ENCODE measurements at regions not wholly inside any gene's neighbourhood (a gene's known extent, or its start where the extent isn't known, plus 50 kb on each side); places are given as distances from the start of the nearest gene placed in this dataset.

GRCh38 chr18:44047585-44047984 is 633.1 kb upstream of the SETBP1 start:
- Histone ChIP-seq H3K4me1 (ENCODE audit: control insufficient read depth in 2 of 2, insufficient read depth in 2 of 2, low read length in 2 of 2) (no peaks in the 10 kb centered on the region), H2AFZ (ENCODE audit: insufficient read depth, low read depth, low read length, poor library complexity, severe bottlenecking) (no peak overlapping the region), H3K4me2 (replicated peaks; ENCODE audit: low read depth, low read length, poor library complexity, severe bottlenecking) (no peak overlapping the region), H3K27me3 (replicated peaks in 1 of 4; ENCODE audit: control extremely low read depth in 1 of 4, control insufficient read depth in 3 of 4, insufficient read depth in 4 of 4, low read length in 3 of 4) (no peaks in the 10 kb centered on the region), H3K27ac (ENCODE audit: low read length in 2 of 2) (no peak overlapping the region), H3K9me3 (ENCODE audit: control extremely low read depth in 1 of 3, control insufficient read depth in 2 of 3, insufficient read depth in 1 of 3, low read length in 2 of 3) (no peaks in the 10 kb centered on the region), H3K9ac (ENCODE audit: low read length) (no peak overlapping the region), H4K20me1 (ENCODE audit: control insufficient read depth, insufficient read depth, low read length, poor library complexity, severe bottlenecking) (no peaks in the 10 kb centered on the region), H3K4me3 (ENCODE audit: control extremely low read depth in 1 of 5, extremely low read depth in 1 of 5, insufficient read depth in 1 of 5, low read depth in 2 of 5, low read length in 4 of 5) (no peak overlapping the region), H3K79me2 (ENCODE audit: control insufficient read depth, insufficient read depth, low read length) (no peaks in the 10 kb centered on the region), H3K36me3 (replicated peaks in 1 of 2; ENCODE audit: control extremely low read depth in 1 of 2, control insufficient read depth in 1 of 2, extremely low read depth in 1 of 2, insufficient read depth in 2 of 2, low read length in 1 of 2) (no peaks in the 10 kb centered on the region)
- Mint-ChIP-seq H3K27me3 (peaks cover 14% of the 10 kb centered on the region), H3K4me3 (no peak overlapping the region), H3K9me3 (ENCODE audit: insufficient read depth) (no peaks in the 10 kb centered on the region), H3K4me1 (no peaks in the 10 kb centered on the region), H3K27ac (no peak overlapping the region)
- ATAC-seq (ENCODE audit: low read depth) (no peak), DNase-seq (no peak)
- WGBS (ENCODE audit: insufficient coverage), result 83% methylated on average over 1 of the region's 3 CpGs
- POLR2A ChIA-PET, result no interaction called here
- CTCF ChIA-PET, result no interaction called here
- no peak for TF ChIP-seq CTCF (IDR thresholded peaks at IDR 0.05)
- no peak for TF ChIP-seq EZH2 (IDR thresholded peaks at IDR 0.05; ENCODE audit: borderline replicate concordance, insufficient read depth, low read depth, low read length, poor library complexity, severe bottlenecking)
- intact Hi-C loops (cut with micrococcal nuclease), result no loop called here

- H3K4me3 ChIP-seq (ENCODE audit: control extremely low read depth in 1 of 5, extremely low read depth in 1 of 5, insufficient read depth in 1 of 5, low read depth in 2 of 5, low read length in 4 of 5), result no peak overlapping the region
- no peak overlapping the region for H3K9ac ChIP-seq (ENCODE audit: low read length)
- DNase-seq (no peak), ATAC-seq (ENCODE audit: low read depth) (no peak)
- no peak overlapping the region for H3K27ac ChIP-seq (ENCODE audit: low read length in 2 of 2)
- TF ChIP-seq EZH2 (IDR thresholded peaks at IDR 0.05; ENCODE audit: borderline replicate concordance, insufficient read depth, low read depth, low read length, poor library complexity, severe bottlenecking) (no peak), CTCF (IDR thresholded peaks at IDR 0.05) (no peak)
- intact Hi-C loops (cut with micrococcal nuclease), result no loop called here
- Mint-ChIP-seq H3K4me1 (no peaks in the 10 kb centered on the region), H3K4me3 (no peak overlapping the region), H3K27me3 (peaks cover 14% of the 10 kb centered on the region), H3K27ac (no peak overlapping the region), H3K9me3 (ENCODE audit: insufficient read depth) (no peaks in the 10 kb centered on the region)
- H3K79me2 ChIP-seq (ENCODE audit: control insufficient read depth, insufficient read depth, low read length), result no peaks in the 10 kb centered on the region
- no peak overlapping the region for H3K4me2 ChIP-seq (replicated peaks; ENCODE audit: low read depth, low read length, poor library complexity, severe bottlenecking)
- no peaks in the 10 kb centered on the region for H3K27me3 ChIP-seq (replicated peaks in 1 of 4; ENCODE audit: control extremely low read depth in 1 of 4, control insufficient read depth in 3 of 4, insufficient read depth in 4 of 4, low read length in 3 of 4)
- H3K4me1 ChIP-seq (ENCODE audit: control insufficient read depth in 2 of 2, insufficient read depth in 2 of 2, low read length in 2 of 2), result no peaks in the 10 kb centered on the region
- no peaks in the 10 kb centered on the region for H3K9me3 ChIP-seq (ENCODE audit: control extremely low read depth in 1 of 3, control insufficient read depth in 2 of 3, insufficient read depth in 1 of 3, low read length in 2 of 3)
- ChIA-PET CTCF (no interaction called here), POLR2A (no interaction called here)
- no peaks in the 10 kb centered on the region for H3K36me3 ChIP-seq (replicated peaks in 1 of 2; ENCODE audit: control extremely low read depth in 1 of 2, control insufficient read depth in 1 of 2, extremely low read depth in 1 of 2, insufficient read depth in 2 of 2, low read length in 1 of 2)
- 100% methylated on average over 1 of the region's 3 CpGs for WGBS (ENCODE audit: insufficient coverage)
- H2AFZ ChIP-seq (ENCODE audit: insufficient read depth, low read depth, low read length, poor library complexity, severe bottlenecking), result no peak overlapping the region
- H4K20me1 ChIP-seq (ENCODE audit: control insufficient read depth, insufficient read depth, low read length, poor library complexity, severe bottlenecking), result no peaks in the 10 kb centered on the region
Measured at GRCh38 chr18:44048435-44048834, 632.3 kb upstream of the SETBP1 start.

Data from B cell (primary cell).